NT2/D1 (cell line): ENCODE measurements at regions not wholly inside any gene's neighbourhood (a gene's known extent, or its start where the extent isn't known, plus 50 kb on each side); places are given as distances from the start of the nearest gene placed in this dataset.

Source experiments
- DNase-seq: peaks from one replicate; pipeline ENCODE4 v3.0.0-alpha.2; 2011; ENCODE audit warnings: low read depth, low spot score
- H3K27me3 ChIP-seq: 2 replicates; pipeline ENCODE4 v1.6.0; 2011; ENCODE audit warnings: mild to moderate bottlenecking; ENCODE audit not compliant: insufficient read length, insufficient read depth
- H3K36me3 ChIP-seq: 2 replicates; pipeline ENCODE4 v1.6.1; 2011; ENCODE audit warnings: mild to moderate bottlenecking, low read length, mixed read lengths; ENCODE audit not compliant: insufficient read depth, insufficient read length
- H3K4me1 ChIP-seq: 2 replicates; pipeline ENCODE4 v1.5.1; 2011; ENCODE audit not compliant: insufficient read depth, insufficient read length
- H3K4me3 ChIP-seq: 2 replicates; pipeline ENCODE4 v1.5.1; 2011; ENCODE audit warnings: low read depth; ENCODE audit not compliant: insufficient read length
- H3K9ac ChIP-seq: 2 replicates; pipeline ENCODE4 v1.6.0; 2011; ENCODE audit warnings: low read depth; ENCODE audit not compliant: insufficient read length
- H3K9me3 ChIP-seq: 2 replicates; pipeline ENCODE4 v1.5.1; 2011; ENCODE audit warnings: mild to moderate bottlenecking, low read length; ENCODE audit not compliant: insufficient read depth
- SUZ12 ChIP-seq: IDR thresholded peaks from 2 replicates; pipeline ENCODE4 v1.6.1; 2011; ENCODE audit not compliant: insufficient read length, insufficient read depth; ENCODE audit errors: extremely low read depth
- YY1 ChIP-seq: IDR thresholded peaks from 2 replicates; pipeline ENCODE4 v1.6.1; 2011; ENCODE audit not compliant: insufficient read length, insufficient read depth
- ZNF274 ChIP-seq: IDR thresholded peaks from 2 replicates; pipeline ENCODE4 v1.6.1; 2011; ENCODE audit warnings: mild to moderate bottlenecking, low read depth, low read length

- Histone ChIP-seq H3K4me3 (no peak overlapping the region), H3K27me3 (peaks cover 99% of the 10 kb centered on the region), H3K4me1 (peaks cover 5% of the 10 kb centered on the region), H3K36me3 (no peaks in the 10 kb centered on the region), H3K9ac (no peak overlapping the region), H3K9me3 (no peaks in the 10 kb centered on the region)
- no peak for DNase-seq
- TF ChIP-seq SUZ12 = no peak
- TF ChIP-seq YY1 = no peak
- TF ChIP-seq ZNF274 = no peak
These were observed 194.5 kb upstream of the CDH4 start for GRCh38 chr20:61057443-61058121.

- no peak overlapping the region for H3K9ac ChIP-seq
- no peaks in the 10 kb centered on the region for H3K9me3 ChIP-seq
- no peak for TF ChIP-seq SUZ12
- no peak for TF ChIP-seq YY1
- TF ChIP-seq ZNF274 = no peak
- no peak overlapping the region for H3K4me3 ChIP-seq
- H3K36me3 ChIP-seq = no peaks in the 10 kb centered on the region
- peaks cover 5% of the 10 kb centered on the region for H3K4me1 ChIP-seq
- H3K27me3 ChIP-seq = peaks cover 92% of the 10 kb centered on the region
- no peak for DNase-seq
These were observed 190.1 kb upstream of the CDH4 start for GRCh38 chr20:61061981-61062380.

DNA sequence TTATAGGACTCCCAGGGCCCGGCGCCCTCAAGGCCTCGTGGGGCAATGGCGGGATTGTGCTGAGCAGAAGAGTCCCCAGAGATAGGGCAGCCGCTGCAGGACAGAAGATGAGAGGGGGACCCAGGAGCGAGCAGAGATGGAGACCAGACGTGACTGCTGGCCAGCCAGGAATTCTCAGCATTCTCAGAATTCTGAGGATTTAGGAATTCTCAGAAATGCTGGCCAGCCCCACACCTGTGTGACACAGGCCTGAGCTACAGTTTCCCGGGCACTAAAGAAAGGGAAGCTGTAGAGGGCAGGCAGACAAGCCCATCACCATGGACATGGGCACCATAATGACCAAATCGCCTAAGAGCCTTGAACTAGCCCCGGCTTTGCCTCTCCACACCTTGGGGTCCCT is 186.2 kb upstream of the CDH4 start:
- Histone ChIP-seq H3K27me3 (peaks cover 91% of the 10 kb centered on the region), H3K4me1 (no peaks in the 10 kb centered on the region), H3K9me3 (no peaks in the 10 kb centered on the region), H3K9ac (no peak overlapping the region), H3K36me3 (no peaks in the 10 kb centered on the region), H3K4me3 (no peak overlapping the region)
- no peak for TF ChIP-seq ZNF274
- no peak for TF ChIP-seq YY1
- no peak for TF ChIP-seq SUZ12
- no peak for DNase-seq

DNA sequence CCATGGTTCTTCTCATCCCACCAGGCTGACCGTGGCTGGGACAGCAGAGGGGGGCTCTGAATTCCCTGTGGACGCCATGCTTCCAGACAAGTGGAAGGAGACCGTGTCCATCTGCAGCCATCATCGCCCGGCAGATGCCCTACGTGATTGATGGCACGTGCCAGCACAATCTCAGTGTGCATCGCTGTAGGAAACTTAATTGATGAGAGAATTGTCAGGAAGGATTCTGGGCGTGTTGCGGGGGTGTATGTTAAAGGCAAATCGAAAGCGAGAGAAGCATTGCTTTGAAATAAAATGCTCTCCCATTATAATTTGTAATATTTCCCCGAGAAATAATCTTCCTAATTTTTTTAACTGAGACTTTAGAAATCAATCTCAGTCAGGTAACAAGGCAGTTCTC is 185.5 kb upstream of the CDH4 start:
- TF ChIP-seq ZNF274 (no peak), YY1 (no peak), SUZ12 (no peak)
- no peak for DNase-seq
- no peaks in the 10 kb centered on the region for H3K4me1 ChIP-seq

DNA sequence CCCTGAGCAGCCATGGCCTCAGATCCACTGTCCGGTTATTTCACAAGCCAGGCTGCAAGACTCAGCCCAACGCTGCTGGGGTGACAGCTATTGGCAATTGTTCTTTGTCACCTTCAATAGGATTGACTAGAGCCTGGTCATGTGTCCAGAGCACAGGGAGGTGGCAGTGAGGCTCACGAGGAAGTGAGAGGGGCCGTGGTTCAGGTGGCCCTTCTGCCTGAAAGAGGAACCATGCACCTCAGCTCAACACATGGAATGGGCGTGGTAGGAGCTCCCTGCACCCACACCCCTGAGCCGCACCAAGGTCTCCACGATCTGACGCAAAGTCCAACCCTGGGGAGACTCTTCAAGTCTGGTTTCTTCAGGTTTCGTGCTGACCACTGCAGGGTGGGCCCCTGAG is 184.8 kb upstream of the CDH4 start:
- Histone ChIP-seq H3K4me3 (no peak overlapping the region), H3K9ac (no peak overlapping the region), H3K9me3 (no peaks in the 10 kb centered on the region), H3K27me3 (peaks cover 91% of the 10 kb centered on the region), H3K4me1 (no peaks in the 10 kb centered on the region), H3K36me3 (no peaks in the 10 kb centered on the region)
- no peak for DNase-seq
- TF ChIP-seq SUZ12 (no peak), YY1 (no peak), ZNF274 (no peak)

More for the DNA sequence above, 185.5 kb upstream of the CDH4 start:
- Histone ChIP-seq H3K27me3 (peaks cover 91% of the 10 kb centered on the region), H3K4me3 (no peak overlapping the region), H3K36me3 (no peaks in the 10 kb centered on the region), H3K9me3 (no peaks in the 10 kb centered on the region), H3K9ac (no peak overlapping the region)

- DNase-seq = no peak
- TF ChIP-seq YY1 (no peak), ZNF274 (no peak), SUZ12 (no peak)
- Histone ChIP-seq H3K4me1 (no peaks in the 10 kb centered on the region), H3K9me3 (no peaks in the 10 kb centered on the region), H3K36me3 (no peaks in the 10 kb centered on the region), H3K27me3 (peaks cover 98% of the 10 kb centered on the region), H3K4me3 (no peak overlapping the region), H3K9ac (no peak overlapping the region)
These were observed 179.7 kb upstream of the CDH4 start for GRCh38 chr20:61072398-61072797.

- no peak overlapping the region for H3K4me3 ChIP-seq
- no peaks in the 10 kb centered on the region for H3K36me3 ChIP-seq
- no peak for TF ChIP-seq SUZ12
- TF ChIP-seq YY1 = no peak
- no peak for TF ChIP-seq ZNF274
- no peak for DNase-seq
- no peaks in the 10 kb centered on the region for H3K9me3 ChIP-seq
- no peak overlapping the region for H3K9ac ChIP-seq
- peaks cover 98% of the 10 kb centered on the region for H3K27me3 ChIP-seq
- H3K4me1 ChIP-seq = no peaks in the 10 kb centered on the region
These were observed 178.7 kb upstream of the CDH4 start for GRCh38 chr20:61073376-61073775.
